GM12892 (cell line): ENCODE measurements at regions not wholly inside any gene's neighbourhood (a gene's known extent, or its start where the extent isn't known, plus 50 kb on each side); places are given as distances from the start of the nearest gene placed in this dataset.

ENCODE experiments used
- POLR2A ChIP-seq: IDR thresholded peaks from 2 replicates; pipeline ENCODE4 v1.6.1; 2011; ENCODE audit warnings: low read depth, low read length, control low read depth
- POLR2AphosphoS5 ChIP-seq: IDR thresholded peaks from 2 replicates; pipeline ENCODE4 v1.6.1; 2011; ENCODE audit warnings: low read depth, low read length, control low read depth

DNA sequence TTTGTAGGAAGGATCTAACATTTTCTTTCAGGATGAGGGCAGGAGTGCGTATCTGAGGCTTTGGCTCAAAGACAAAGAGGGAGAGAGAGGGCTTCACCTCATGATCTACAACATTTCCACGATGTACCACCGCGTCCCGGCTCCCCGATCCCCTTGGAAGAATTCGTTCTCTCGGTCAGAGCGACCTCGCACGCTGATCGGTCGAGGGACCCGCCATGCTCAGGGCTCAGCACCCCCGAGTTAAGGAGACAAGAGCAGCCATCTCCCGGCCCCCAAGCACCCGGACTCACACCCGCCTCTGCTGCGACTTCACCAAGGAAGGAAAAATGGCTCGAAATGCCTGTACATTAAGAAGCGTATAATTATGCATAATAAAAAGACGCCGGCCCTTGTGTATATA lies 89.5 kb upstream of the RPL38 start:
- TF ChIP-seq POLR2A (no peak), POLR2AphosphoS5 (no peak)
